ENCODE measurements at regions not wholly inside any gene's neighbourhood (a gene's known extent, or its start where the extent isn't known, plus 50 kb on each side); places are given as distances from the start of the nearest gene placed in this dataset.

DNA sequence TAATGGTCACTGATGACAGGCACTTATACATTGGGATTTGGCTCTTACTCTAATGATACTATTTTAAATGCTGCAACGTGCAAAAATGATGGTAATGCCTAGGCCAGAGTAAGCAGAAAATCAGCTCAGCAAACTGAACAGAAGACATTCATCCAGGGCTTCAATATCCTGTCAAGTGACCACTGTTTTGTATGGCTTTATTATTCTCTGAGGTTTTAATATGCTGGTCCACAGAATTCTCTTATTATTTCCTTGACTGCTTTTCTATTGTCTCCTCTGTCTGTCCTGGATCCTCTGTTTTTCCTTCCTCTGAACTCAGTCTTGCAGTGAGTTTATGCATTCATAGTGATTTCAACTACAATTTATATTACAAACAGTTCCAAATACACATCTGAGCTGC, 90.8 kb upstream of the PMFBP1 start:
- no peak for DNase-seq

DNA sequence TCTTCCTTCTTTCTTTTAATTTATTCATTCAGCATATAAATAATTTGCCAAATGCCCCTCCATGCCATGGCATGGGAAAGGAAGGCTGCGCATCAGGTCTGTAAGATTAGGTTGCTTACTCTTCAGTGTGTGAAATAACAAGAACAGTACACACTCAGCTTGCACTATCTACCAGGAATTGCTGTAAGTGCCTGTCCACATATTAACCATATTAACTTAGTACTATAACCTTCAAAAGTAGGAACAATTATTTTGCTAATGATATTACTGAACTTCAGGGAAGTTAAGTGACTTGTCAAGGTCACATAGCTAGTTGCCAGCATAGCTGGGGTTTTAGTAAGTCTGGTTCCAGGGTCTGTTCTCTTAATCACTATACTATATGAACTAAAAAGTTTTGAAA, 89.2 kb upstream of the PMFBP1 start:
- DNase-seq, result no peak

DNA sequence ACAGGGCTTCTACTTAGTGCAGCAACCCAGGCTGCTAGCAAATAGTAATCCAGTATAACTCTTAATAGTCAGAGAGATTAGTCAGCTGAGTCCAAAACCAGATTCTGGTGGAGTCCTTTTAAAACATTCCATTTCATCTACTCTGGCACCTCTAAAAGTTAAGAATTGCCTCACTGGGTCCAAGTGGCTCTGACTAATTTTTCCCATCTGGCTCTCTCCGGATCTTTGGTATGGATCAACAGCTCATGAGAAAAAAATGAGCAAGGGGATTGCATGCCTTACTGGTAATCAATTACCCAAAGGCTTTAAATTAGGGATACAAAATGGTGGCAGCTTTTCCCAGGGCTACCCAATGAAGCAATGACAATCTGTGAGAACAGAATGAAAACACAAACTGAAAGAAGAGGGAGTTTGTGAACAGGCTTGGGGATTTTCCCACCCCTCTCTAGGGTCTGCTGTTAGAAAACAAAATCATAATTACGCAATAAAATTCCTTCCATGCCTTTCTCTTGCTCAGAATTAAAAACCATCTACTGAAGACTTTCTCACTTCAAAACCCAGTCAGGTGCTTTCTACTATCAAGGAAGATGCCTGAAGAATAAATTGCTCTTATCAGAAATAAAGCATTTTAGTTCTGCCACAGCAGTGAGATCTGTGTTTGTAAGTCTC, 84.6 kb upstream of the PMFBP1 start:
- DNase-seq, result no peak

DNA sequence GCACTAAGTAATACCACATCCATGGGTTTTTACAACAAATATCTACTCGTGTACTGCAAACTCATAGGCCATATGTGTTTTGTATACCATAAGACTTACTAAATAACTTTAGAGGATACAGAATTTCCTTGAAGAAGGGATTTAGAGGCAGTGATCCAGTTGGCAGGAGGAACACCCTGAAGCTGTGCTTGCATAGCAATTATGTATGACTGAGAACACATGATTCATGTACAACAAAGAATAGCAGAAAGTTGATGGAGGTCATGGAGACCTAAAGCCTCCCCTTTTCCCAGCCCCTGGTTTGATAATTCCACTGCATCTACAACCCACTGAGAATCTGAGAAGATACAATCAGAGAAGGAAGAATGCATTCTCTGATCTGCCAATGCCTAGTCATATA, 83.8 kb upstream of the PMFBP1 start:
- no peak for DNase-seq

DNA sequence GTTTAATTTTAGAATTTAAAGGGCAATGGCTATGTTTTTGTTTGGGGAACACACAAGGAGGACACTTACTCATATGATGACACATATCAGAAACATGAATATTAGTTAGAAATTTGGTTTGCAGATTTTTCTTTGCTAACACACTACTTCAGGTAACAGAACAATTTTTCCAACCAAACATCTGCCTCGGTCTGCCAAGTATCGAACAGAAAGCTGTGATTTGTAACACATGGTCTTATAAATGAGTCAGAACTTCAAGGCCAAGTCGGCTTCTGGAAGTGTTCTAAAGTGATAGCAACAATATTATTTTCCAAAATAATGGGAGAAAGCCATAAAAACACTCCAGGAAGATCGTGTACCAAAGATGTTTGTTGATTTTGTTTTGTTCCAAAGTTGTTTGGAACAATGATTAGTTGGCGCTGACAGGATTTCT, 75.9 kb upstream of the PMFBP1 start:
- DNase-seq, result no peak

DNA sequence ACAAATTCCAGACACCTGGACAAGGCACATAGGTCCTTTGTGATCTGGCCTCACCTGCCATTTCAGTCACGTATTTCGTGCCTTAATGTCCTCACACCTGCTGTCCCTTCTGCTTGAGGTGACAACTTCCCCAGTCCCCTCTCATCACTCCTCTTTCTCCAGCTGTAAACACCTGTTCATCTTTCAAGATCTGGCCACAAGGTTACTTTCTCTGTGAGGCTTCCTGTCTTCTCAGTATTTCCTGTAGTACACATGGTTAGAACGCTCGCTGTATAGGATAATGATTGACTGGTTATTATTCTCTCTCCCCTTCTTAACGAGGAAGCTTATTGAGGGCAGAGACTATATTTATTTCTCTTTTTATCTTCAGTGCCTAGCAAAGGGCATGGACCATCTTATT, 74.5 kb upstream of the PMFBP1 start:
- no peak for DNase-seq

DNA sequence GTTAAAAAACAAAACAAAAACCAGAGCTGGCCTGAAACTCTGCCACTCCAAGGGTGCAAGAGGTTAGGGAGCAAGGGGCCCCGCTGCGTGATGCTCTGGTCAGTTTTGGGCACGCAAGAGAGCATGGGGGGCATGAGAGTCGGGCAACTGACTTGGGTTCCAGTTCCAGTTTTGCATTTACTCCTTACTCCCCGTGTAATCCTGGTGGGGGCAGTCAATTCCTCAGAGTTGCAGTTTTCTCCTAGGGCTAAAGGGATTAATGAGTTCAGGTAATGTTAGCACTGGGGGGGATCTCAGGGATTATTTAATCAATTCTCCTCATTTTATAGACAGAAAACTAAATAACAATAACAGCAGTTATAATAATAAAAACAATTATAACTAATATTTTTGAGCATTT, 72.9 kb upstream of the PMFBP1 start:
- DNase-seq, result no peak

DNA sequence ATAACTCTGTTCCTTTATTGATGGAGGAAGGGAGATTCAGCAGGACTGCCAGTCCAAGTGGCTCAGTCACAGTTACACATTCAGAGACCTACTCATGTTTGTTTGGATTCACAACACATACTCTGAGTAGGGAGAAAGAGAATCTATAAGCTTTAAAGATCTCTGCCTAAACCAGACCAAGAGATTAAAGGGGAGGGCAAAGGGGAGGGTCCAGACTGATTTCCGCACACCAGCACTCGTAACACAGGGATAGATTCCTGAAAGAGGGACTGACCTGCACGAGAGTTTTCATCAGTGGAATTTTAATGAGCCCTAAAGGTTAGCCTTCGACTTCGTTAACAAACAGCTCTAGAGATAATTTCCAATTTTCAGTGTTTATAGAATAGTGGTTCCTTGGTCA, 71.7 kb upstream of the PMFBP1 start:
- DNase-seq, result no peak

DNA sequence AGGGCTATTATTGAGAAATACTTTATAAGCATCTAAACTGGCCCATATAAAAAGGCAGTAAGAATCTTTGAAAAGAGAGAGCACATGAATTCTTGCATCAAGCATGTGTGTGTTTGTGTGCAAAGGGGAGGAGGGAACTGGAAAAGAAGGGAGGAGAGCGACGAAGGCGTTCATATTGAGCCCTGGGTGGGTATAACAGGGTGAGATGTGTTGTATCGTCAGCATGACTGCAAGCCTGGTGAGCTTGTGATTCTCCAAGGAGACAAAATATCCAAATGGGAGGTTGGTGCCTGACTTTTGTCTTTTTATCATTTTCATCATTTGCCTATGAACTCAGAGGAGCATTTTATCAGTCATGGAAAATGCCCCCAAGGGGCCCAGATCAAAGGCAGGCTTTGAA, 70.8 kb upstream of the PMFBP1 start:
- no peak for DNase-seq

DNA sequence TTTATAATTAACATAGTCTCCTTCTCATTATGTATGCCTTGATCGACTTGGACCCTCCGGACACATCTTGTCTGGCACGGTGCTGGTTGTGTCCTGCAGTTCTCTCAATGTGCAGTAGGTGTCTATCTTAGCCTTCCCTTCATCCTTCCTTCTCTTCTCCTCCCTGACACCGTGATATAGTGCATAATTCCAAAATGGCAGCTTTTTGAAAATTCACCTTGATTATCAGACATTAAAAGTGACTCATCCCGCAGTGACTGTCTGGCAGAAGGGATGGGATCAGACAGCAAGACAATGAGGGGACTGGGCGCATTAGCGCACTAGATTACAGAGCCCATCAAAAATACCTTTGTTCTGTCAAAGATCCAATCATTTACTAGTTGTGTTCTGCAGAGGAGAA, 70.0 kb upstream of the PMFBP1 start:
- no peak for DNase-seq

DNA sequence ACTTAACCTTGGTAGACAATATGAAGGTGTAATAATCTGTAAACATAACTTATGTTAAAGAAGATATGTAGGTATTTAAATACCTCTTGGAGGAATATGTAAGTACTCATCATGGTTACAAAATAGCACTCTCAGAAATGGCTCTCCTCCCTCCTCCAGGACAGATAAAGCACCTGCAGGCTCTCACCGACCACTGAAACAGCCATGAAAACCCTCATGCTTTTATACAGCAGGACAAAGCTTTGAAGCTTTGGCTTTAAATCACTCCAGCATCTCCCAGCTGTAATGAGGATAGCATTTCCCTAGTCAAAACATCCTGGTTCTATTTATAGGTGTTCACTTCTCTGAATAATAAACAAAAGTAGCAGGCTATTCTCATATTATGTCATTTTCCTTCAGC, 69.1 kb upstream of the PMFBP1 start:
- no peak for DNase-seq

DNA sequence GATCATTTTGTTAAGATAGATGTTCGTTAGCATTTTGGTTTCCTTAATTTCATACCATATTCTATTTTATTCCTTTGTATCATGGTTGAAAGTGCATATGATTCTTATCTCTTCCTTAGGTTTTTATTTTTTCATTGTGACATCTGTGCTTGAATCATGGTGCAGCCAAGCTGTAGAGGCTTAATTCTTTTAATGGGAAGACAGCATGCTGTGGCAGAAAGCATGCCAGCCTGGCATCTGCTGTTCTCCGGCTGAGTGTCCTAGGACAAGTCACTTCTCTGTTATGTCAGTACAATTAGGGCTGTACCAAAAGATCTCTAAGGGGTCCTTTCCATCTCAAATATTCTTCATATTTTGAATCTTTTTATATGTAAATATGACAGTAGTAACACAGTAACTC, 68.5 kb upstream of the PMFBP1 start:
- DNase-seq, result no peak

DNA sequence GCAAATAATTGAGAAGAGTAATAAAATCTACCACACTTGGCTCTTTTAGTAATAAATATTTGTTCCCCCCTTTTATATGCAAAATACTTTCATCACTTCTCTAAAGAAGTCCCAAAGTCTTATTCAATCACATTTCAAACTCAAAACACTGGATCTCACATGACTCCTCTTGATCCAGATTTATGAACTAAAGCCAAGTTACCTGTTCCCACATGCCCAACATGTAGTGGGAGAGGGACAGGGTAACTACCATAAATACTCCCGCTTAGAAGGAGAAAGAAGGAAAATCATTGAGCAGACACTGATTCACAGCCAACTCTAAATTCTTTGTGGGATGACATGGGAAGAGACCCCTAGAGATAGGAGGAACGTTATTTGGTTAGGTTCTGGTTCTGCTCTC, 64.9 kb upstream of the PMFBP1 start:
- no peak for DNase-seq

DNA sequence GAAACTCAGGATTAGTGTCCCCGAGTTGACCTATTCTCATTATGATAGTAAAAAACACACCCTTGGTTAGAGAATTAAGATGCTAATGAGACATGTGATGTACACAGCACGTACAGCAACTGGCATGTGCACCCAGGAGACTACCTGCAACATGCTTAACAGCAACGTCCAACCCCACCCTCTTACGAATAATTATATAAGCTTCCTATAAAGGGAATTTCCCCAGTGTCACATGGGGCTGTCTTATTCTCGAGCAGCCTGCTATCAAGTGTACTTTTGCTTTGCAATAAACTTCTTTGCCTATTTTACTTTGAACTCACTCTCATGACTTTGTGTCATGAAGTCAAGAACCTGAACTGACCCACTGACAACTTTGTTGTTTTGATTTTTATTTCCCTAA, 62.4 kb upstream of the PMFBP1 start:
- DNase-seq, result no peak

DNA sequence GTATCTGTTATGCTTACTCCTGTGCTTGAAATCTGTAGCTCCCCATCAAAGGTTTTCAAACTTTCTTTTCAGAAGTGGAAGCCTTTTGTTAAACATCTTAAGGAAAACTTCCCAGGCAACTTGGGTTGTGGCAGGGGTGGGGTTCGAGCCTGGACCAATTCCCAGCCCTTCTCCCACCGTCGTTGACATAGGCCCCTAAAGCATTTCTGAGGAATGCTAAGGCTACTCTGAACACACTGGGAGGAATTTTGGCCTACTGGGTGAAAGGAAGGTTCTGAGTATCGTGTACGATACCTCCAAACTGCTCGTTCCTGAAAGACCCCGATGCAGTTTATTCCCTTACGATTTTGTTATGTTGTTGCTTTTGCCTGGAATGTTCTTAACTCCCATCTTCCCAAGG, 56.1 kb upstream of the PMFBP1 start:
- DNase-seq, result no peak

DNA sequence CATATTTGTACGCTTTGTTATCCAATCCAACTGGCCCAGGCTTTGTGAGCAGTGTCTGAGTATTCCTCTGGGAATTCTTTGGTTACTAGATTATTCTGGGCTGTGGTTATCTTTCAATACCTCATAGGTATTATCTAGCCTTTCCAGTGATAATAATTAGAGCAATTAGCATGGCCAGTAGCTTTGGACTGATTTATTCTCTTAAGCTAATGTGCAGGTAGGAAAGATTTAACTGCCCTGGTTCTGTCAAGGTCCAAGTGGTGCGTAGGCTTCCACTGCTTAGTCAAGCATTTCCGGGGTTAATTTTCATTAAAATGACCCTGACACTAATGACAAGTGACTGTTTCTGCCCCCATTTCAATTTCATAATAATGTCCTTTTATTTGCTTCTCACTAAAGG, 54.2 kb upstream of the PMFBP1 start:
- DNase-seq, result no peak

DNA sequence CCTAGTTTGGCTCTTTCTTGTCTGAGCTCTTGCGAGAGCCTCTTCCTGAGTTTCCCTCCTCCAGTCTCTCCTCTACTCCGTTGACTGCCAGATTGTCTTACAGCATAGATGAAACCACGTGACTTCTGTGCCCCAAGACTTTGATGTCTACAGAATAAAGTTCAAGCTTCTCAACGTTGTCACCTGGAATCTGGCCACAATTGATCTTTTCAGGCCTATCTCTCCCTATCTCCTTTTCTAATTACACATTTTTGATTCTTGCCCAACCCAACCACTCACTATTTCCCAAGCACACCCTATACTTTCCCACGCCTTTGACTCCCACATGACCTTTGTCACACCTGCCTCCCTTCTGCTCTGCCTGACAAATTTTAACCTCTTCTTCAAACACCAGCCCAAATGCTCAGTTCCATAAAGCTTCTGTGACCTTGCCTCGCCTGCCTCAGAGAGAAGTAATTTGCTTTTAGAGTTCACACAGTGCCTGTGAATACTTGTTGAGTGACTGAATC, 52.4 kb upstream of the PMFBP1 start:
- no peak for DNase-seq

DNA sequence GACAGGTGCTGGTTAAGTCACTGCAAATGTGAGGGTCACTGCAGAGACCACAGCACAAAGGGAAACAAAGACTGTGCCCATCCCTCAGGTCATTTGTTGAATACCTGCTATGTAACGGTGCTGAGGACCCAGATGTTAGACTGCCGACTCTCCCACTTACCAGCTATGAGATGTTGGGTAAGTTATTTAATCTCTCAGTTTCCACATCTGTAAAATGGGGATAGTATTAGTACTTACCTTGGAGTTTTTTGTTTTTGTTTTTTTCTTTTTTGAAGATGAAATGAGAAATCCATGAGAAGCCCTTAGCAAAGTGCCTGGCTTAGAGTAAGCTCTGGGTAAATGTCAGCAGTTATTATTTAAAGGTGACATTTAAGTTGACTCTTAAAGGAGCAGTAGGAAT, 50.5 kb upstream of the PMFBP1 start:
- no peak for DNase-seq

All from stimulated activated naive CD4-positive, alpha-beta T cell treated with Interleukin-2 at 50 U/mL for 16 hours (primary cell).